B cell (primary cell): ENCODE measurements at regions not wholly inside any gene's neighbourhood (a gene's known extent, or its start where the extent isn't known, plus 50 kb on each side); places are given as distances from the start of the nearest gene placed in this dataset.

Source experiments
- EZH2 ChIP-seq: IDR thresholded peaks from 2 replicates; pipeline ENCODE4 v1.6.1; 2012; ENCODE audit warnings: borderline replicate concordance, low read depth, mild to moderate bottlenecking, moderate library complexity, low read length; ENCODE audit not compliant: insufficient read depth, poor library complexity, severe bottlenecking
- TF ChIP-seq, protein P1 (sequence below): fragments of 200-600 bp; IDR thresholded peaks from one replicate; pipeline ENCODE4 v1.8.0; 2022; ENCODE audit warnings: antibody characterized with exemption, mild to moderate bottlenecking

DNA sequence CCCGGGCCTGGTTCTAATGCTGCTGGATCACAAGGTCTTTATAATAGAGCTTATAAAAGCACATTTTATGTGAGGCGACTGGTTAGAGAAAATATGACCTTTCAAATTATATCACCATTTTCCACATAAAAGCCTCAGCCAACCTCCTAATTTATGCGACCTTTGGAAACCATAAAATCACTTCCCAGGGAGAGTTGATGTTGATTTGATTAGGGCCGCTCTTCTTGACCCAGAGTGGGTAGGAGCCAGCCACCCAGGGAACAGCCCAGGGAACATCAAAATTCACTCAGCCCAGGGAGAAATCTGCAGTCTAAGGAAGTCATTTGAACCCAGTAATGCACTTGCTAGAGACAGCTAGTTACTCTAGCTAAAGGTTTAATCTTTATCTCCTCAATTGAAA is 79.8 kb upstream of the TENT5A start:
- no peak for TF ChIP-seq EZH2
- TF ChIP-seq, protein P1, sequence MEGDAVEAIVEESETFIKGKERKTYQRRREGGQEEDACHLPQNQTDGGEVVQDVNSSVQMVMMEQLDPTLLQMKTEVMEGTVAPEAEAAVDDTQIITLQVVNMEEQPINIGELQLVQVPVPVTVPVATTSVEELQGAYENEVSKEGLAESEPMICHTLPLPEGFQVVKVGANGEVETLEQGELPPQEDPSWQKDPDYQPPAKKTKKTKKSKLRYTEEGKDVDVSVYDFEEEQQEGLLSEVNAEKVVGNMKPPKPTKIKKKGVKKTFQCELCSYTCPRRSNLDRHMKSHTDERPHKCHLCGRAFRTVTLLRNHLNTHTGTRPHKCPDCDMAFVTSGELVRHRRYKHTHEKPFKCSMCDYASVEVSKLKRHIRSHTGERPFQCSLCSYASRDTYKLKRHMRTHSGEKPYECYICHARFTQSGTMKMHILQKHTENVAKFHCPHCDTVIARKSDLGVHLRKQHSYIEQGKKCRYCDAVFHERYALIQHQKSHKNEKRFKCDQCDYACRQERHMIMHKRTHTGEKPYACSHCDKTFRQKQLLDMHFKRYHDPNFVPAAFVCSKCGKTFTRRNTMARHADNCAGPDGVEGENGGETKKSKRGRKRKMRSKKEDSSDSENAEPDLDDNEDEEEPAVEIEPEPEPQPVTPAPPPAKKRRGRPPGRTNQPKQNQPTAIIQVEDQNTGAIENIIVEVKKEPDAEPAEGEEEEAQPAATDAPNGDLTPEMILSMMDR, result no peak
